Psoas muscle (tissue), 7 donors: ENCODE measurements at regions not wholly inside any gene's neighbourhood (a gene's known extent, or its start where the extent isn't known, plus 50 kb on each side); places are given as distances from the start of the nearest gene placed in this dataset.
"Not testable (repeated sequence)": the region's sequence is repeated elsewhere in the genome, so short reads cannot be mapped to it uniquely, and the experiment has no call there.

Experiments used
- ATAC-seq, 4 donors: fragments of 200-7000 bp; cut with Tn5 transposase; one replicate each; pipeline ENCODE4 v1.9.1; 2020; ENCODE audit warnings: moderate library complexity in 3 of 4, mild to moderate bottlenecking in 2 of 4
- DNase-seq, 2 donors: peaks; one replicate each; pipeline ENCODE4 v3.0.0-alpha.2; 2020
- H3K27ac ChIP-seq: fragments of 200-600 bp; one replicate; pipeline ENCODE4 v1.8.0; 2022
- H3K27me3 ChIP-seq, 3 donors: fragments of 200-600 bp in 1 of 3; one replicate each; pipeline versions ENCODE4 v1.6.1 to v1.8.0; 2013 to 2022; ENCODE audit warnings: low read length in 2 of 3, mild to moderate bottlenecking in 2 of 3, moderate library complexity in 1 of 3; ENCODE audit not compliant: insufficient read depth in 3 of 3
- H3K36me3 ChIP-seq, 2 donors: fragments of 200-600 bp in 1 of 2; one replicate each; pipeline versions ENCODE4 v1.6.1 to v1.8.0; 2013 to 2022; ENCODE audit warnings: low read depth in 1 of 2, mild to moderate bottlenecking in 1 of 2, moderate library complexity in 1 of 2; ENCODE audit not compliant: insufficient read depth in 1 of 2
- H3K4me1 ChIP-seq: fragments of 200-600 bp; one replicate; pipeline ENCODE4 v1.8.0; 2022
- H3K4me3 ChIP-seq: fragments of 200-600 bp; one replicate; pipeline ENCODE4 v1.8.0; 2022; ENCODE audit warnings: mild to moderate bottlenecking
- H3K9me3 ChIP-seq: fragments of 200-600 bp; one replicate; pipeline ENCODE4 v1.8.0; 2022
- WGBS, 3 donors: extraction: QIAGEN DNeasy Blood & Tissue Kit; methylation state at CpG; one replicate each; pipeline versions ENCODE4 v1.1.6 to v1.1.7; 2013; 5-methylcytosine and 5-hydroxymethylcytosine counted together
- intact Hi-C, 2 donors: fragments of 100-400 bp; cut with DNase I; formaldehyde crosslinking; loops; one replicate each; pipeline versions ENCODE4 v1.11.0 to v1.14.2; 2022
- TF ChIP-seq, protein P1 (sequence below): fragments of 200-600 bp; IDR thresholded peaks from one replicate; pipeline ENCODE4 v1.8.0; 2022; ENCODE audit warnings: antibody characterized with exemption
- donor health status: healthy with polysubstance abuse.
- donor health status: DM: no; HTN: no; CAD: no; lungs with moderate emphysema.
- donor health status: Bipolar disorder and iron deficiency.
- donor health status: healthy.
- donor health status: DM: yes; HTN: yes; CAD: no.
- donor health status: DM: no; HTN: no; CAD: no.
- donor health status: DM: yes; HTN: yes; CAD: no.

DNA sequence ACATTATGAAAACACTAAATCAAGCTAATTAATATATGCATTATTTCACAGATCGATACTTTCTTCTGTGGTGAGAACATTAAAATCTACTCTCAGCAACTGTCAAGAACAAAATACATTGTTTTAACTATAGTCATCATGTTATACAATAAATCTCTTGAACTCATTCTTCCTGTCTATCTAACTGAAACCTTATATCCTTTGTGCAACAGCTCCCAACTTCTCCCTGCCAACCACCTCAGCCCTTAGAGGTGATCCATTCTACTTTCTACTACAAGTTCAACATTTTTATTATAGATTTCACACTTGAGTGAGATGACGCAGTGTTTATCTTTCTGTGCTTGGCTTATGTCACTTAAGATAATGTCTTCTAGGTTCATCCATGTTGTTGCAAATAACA is 535.2 kb upstream of the CRIM1 start:
- no peak for DNase-seq
- H3K9me3 ChIP-seq, result no peaks in the 10 kb centered on the region
- ATAC-seq, result no peak
- no peaks in the 10 kb centered on the region for H3K27me3 ChIP-seq
- no peak overlapping the region for H3K27ac ChIP-seq
- no peaks in the 10 kb centered on the region for H3K4me1 ChIP-seq
- no peak overlapping the region for H3K4me3 ChIP-seq
- 65 to 73% (median 71%) methylated on average over 2 of the region's 2 CpGs for WGBS, 3 donors
- H3K36me3 ChIP-seq, result no peaks in the 10 kb centered on the region
- intact Hi-C loops, result no loop called here
- TF ChIP-seq, protein P1, sequence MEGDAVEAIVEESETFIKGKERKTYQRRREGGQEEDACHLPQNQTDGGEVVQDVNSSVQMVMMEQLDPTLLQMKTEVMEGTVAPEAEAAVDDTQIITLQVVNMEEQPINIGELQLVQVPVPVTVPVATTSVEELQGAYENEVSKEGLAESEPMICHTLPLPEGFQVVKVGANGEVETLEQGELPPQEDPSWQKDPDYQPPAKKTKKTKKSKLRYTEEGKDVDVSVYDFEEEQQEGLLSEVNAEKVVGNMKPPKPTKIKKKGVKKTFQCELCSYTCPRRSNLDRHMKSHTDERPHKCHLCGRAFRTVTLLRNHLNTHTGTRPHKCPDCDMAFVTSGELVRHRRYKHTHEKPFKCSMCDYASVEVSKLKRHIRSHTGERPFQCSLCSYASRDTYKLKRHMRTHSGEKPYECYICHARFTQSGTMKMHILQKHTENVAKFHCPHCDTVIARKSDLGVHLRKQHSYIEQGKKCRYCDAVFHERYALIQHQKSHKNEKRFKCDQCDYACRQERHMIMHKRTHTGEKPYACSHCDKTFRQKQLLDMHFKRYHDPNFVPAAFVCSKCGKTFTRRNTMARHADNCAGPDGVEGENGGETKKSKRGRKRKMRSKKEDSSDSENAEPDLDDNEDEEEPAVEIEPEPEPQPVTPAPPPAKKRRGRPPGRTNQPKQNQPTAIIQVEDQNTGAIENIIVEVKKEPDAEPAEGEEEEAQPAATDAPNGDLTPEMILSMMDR, result no peak

DNA sequence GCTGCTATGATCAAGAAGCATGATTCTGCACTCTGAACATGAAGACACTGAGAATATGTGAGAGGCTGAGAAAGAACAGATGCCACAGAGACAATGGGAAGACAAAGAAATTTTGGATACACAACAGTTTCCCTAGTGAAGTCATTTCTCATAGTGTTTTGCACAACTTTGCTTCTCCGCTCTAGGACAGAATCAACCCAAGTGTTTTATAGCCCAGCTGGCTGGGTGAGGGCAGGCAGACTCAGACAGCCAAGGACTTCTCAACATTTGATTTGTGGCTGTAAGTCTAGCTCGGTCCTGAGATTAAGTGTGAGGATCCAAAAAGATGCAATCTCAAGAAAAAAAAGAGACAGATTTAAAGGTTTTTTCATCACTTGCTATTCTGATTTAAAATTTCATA is 536.5 kb upstream of the CRIM1 start:
- Histone ChIP-seq H3K36me3 (no peaks in the 10 kb centered on the region), H3K4me3 (no peak overlapping the region), H3K9me3 (no peaks in the 10 kb centered on the region), H3K4me1 (no peaks in the 10 kb centered on the region), H3K27ac (no peak overlapping the region), H3K27me3 (no peaks in the 10 kb centered on the region)
- DNase-seq (no peak), ATAC-seq (no peak)
- 36 to 39% (median 39%) methylated on average over 2 of the region's 2 CpGs for WGBS, 3 donors
- intact Hi-C loops, result no loop called here
- TF ChIP-seq, protein P1, result no peak

DNA sequence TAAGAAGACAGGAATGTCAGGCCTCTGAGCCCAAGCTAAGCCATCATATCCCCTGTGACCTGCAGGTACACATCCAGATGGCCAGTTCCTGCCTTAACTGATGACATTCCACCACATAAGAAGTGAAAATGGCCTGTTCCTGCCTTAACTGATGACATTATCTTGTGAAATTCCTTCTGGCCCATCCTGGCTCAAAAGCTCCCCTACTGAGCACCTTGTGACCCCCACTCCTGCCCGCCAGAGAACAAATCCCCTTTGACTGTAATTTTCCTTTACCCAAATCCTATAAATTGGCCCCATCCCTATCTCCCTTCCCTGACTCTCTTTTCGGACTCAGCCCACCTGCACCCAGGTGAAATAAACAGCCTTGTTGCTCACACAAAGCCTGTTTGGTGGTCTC is 537.2 kb upstream of the CRIM1 start:
- H3K27me3 ChIP-seq, H3K27ac ChIP-seq, H3K36me3 ChIP-seq, ATAC-seq, H3K9me3 ChIP-seq, H3K4me3 ChIP-seq, H3K4me1 ChIP-seq, DNase-seq, intact Hi-C loops: not testable (repeated sequence)
- 62 to 75% (median 67%) methylated on average over 2 of the region's 2 CpGs for WGBS, 3 donors

DNA sequence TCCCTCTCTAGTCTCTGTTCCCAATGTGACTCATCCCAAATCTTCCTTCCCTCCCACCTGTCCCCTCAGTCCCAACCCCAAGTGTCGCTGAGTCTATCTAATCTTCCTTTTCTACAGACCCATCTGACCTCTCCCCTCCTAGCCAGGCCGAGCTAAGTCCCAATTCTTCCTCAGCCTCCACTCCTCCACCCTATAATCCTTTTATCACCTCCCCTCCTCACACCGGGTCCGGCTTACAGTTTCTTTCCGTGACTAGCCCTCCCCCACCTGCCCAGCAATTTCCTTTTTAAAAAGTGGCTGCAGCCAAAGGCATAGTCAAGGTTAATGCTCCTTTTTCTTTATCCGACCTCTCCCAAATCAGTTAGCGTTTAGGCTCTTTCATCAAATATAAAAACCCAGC is 541.0 kb upstream of the CRIM1 start:
- H3K27me3 ChIP-seq, H3K27ac ChIP-seq, H3K4me3 ChIP-seq, H3K36me3 ChIP-seq, DNase-seq, H3K4me1 ChIP-seq, H3K9me3 ChIP-seq, ATAC-seq, intact Hi-C loops: not testable (repeated sequence)
- WGBS, 3 donors, result 41 to 48% (median 42%) methylated on average over 7 of the region's 7 CpGs

DNA sequence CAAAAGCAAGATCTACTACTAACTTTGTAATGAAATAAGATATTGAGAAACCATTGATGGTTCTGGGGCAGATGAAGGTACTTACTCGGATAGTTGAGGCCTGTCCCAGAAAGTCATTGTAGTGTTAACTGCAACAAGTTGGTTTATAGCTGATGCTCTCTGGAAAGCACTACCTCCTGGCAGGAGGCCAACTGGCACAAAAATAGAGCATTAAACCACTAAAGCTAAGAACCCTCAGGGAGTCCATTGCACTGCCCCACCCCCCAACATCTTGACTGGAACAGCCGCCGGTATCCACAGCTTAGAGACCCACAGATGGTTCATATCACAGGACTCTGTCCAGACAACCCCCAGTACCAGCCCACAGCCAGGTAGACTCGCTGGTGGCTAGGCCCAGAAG is 552.5 kb upstream of the CRIM1 start:
- Histone ChIP-seq H3K4me3 (no peak overlapping the region), H3K36me3 (no peaks in the 10 kb centered on the region), H3K4me1 (no peaks in the 10 kb centered on the region), H3K27ac (no peak overlapping the region), H3K9me3 (no peaks in the 10 kb centered on the region), H3K27me3 (no peaks in the 10 kb centered on the region)
- DNase-seq, result no peak
- TF ChIP-seq, protein P1, result no peak
- ATAC-seq, result no peak
- WGBS, 3 donors, result 36 to 45% (median 43%) methylated on average over 4 of the region's 4 CpGs
- intact Hi-C loops, result no loop called here

DNA sequence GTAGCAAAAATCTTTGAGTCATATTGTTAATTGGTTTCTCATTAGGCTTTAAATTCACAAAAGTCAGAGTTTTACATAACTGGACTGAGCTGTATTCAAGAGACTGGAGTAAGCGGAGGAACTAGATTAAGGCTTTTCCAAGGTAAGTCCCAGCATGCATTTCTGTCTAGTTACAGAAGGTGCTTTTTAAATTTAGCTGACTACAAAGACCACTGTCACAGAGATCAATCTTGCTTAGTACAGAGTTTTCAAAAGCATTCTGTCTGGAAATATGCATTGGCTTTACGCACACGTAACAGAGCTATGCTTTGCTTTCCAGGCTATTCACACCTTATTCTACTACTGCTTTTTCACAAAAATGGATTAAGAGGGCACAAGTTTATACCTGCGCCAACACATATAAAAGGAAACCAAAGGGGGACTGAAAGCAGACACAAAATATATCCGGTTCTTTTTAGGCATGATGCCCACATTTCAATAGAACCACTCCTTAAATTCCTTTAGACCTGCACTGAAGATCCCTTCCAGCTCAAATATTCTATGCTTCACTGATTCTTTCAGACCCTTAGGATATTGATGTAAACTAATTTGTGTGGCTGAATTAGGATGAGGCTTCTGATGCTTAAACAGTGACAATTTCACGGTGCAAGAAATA is 560.7 kb upstream of the CRIM1 start:
- TF ChIP-seq, protein P1, result no peak
- DNase-seq (no peak), ATAC-seq (no peak)
- H3K27ac ChIP-seq, result no peak overlapping the region
- no peaks in the 10 kb centered on the region for H3K36me3 ChIP-seq
- H3K4me3 ChIP-seq, result no peak overlapping the region
- intact Hi-C loops, result no loop called here
- H3K4me1 ChIP-seq, result no peaks in the 10 kb centered on the region
- H3K9me3 ChIP-seq, result no peaks in the 10 kb centered on the region
- H3K27me3 ChIP-seq, result no peaks in the 10 kb centered on the region
- 78 to 86% (median 85%) methylated on average over 6 of the region's 6 CpGs for WGBS, 3 donors
